ENCODE measurements at regions not wholly inside any gene's neighbourhood (a gene's known extent, or its start where the extent isn't known, plus 50 kb on each side); places are given as distances from the start of the nearest gene placed in this dataset.

GRCh38 chr2:221156062-221156734, 415.9 kb downstream of the EPHA4 start:
- no peak overlapping the region for H3K4me2 ChIP-seq (ENCODE audit: low read length)
- H3K9ac ChIP-seq (ENCODE audit: low read length) = no peak overlapping the region
- no peaks in the 10 kb centered on the region for H3K36me3 ChIP-seq (ENCODE audit: insufficient read depth, low read length)
- no peak overlapping the region for H2AFZ ChIP-seq (ENCODE audit: low read depth, low read length)
- no peaks in the 10 kb centered on the region for H3K9me3 ChIP-seq (ENCODE audit: low read length)
- H3K9me2 ChIP-seq (ENCODE audit: insufficient read depth, low read length) = no peaks in the 10 kb centered on the region
- H3K27ac ChIP-seq (ENCODE audit: low read length) = no peak overlapping the region
- TF ChIP-seq EZH2 (IDR thresholded peaks at IDR 0.05; ENCODE audit: borderline replicate concordance, insufficient read depth, low read length, poor library complexity, severe bottlenecking) = no peak
- TF ChIP-seq TAF1 (IDR thresholded peaks at IDR 0.05; ENCODE audit: low read depth) = no peak
- no peak for TF ChIP-seq REST (IDR thresholded peaks at IDR 0.05; ENCODE audit: borderline replicate concordance)
- no peak for TF ChIP-seq POLR2AphosphoS5 (IDR thresholded peaks at IDR 0.05)
- no peak for TF ChIP-seq RAD21 (conservative IDR thresholded peaks at IDR 0.05)
- no peak for TF ChIP-seq SMC3 (conservative IDR thresholded peaks at IDR 0.05; ENCODE audit: poor library complexity)
- no peak for TF ChIP-seq CTCF (IDR thresholded peaks at IDR 0.05; ENCODE audit: poor library complexity, severe bottlenecking)
- no peak for TF ChIP-seq MXI1 (conservative IDR thresholded peaks at IDR 0.05; ENCODE audit: poor library complexity, severe bottlenecking)
- no peak for TF ChIP-seq EP300 (conservative IDR thresholded peaks at IDR 0.05; ENCODE audit: poor library complexity, severe bottlenecking)
- no peaks in the 10 kb centered on the region for H3F3A ChIP-seq (ENCODE audit: insufficient read depth, low read length, poor library complexity, severe bottlenecking)
- H3K79me2 ChIP-seq (replicated peaks; ENCODE audit: insufficient read depth, low read length) = no peaks in the 10 kb centered on the region
- H3K27me3 ChIP-seq (ENCODE audit: insufficient read depth, low read depth, low read length) = no peaks in the 10 kb centered on the region
- no peaks in the 10 kb centered on the region for H4K20me1 ChIP-seq (ENCODE audit: insufficient read depth)
- no peak overlapping the region for H3K4me3 ChIP-seq (ENCODE audit: low read length)

GRCh38 chr2:221161186-221161585, 410.9 kb downstream of the EPHA4 start:
- Histone ChIP-seq H3F3A (ENCODE audit: insufficient read depth, low read length, poor library complexity, severe bottlenecking) (no peaks in the 10 kb centered on the region), H3K27ac (ENCODE audit: low read length) (no peak overlapping the region), H3K79me2 (replicated peaks; ENCODE audit: insufficient read depth, low read length) (no peaks in the 10 kb centered on the region), H3K4me2 (ENCODE audit: low read length) (no peak overlapping the region), H3K9me2 (ENCODE audit: insufficient read depth, low read length) (no peaks in the 10 kb centered on the region), H4K20me1 (ENCODE audit: insufficient read depth) (no peaks in the 10 kb centered on the region), H3K27me3 (ENCODE audit: insufficient read depth, low read depth, low read length) (no peaks in the 10 kb centered on the region), H3K9me3 (ENCODE audit: low read length) (no peaks in the 10 kb centered on the region), H3K9ac (ENCODE audit: low read length) (no peak overlapping the region), H3K36me3 (ENCODE audit: insufficient read depth, low read length) (no peaks in the 10 kb centered on the region), H3K4me3 (ENCODE audit: low read length) (no peak overlapping the region), H2AFZ (ENCODE audit: low read depth, low read length) (no peak overlapping the region)
- no peak for TF ChIP-seq RAD21 (conservative IDR thresholded peaks at IDR 0.05)
- no peak for TF ChIP-seq CTCF (IDR thresholded peaks at IDR 0.05; ENCODE audit: poor library complexity, severe bottlenecking)
- no peak for TF ChIP-seq EZH2 (IDR thresholded peaks at IDR 0.05; ENCODE audit: borderline replicate concordance, insufficient read depth, low read length, poor library complexity, severe bottlenecking)
- TF ChIP-seq TAF1 (IDR thresholded peaks at IDR 0.05; ENCODE audit: low read depth) = no peak
- TF ChIP-seq EP300 (conservative IDR thresholded peaks at IDR 0.05; ENCODE audit: poor library complexity, severe bottlenecking) = no peak
